ENCODE measurements at regions not wholly inside any gene's neighbourhood (a gene's known extent, or its start where the extent isn't known, plus 50 kb on each side); places are given as distances from the start of the nearest gene placed in this dataset.
A peak's percentile ranks its signal among the peaks of the same experiment; 100 is the strongest.

- DNase-seq: no peak
Measured at GRCh38 chr1:184141361-184141880, 89.9 kb downstream of the TSEN15 start.

GRCh38 chr1:184143449-184143848 is 91.9 kb downstream of the TSEN15 start:
- DNase-seq: peak; percentile 76

- DNase-seq: no peak
Measured at GRCh38 chr1:184145083-184145482, 93.6 kb downstream of the TSEN15 start.

GRCh38 chr1:184146202-184146601 is 94.7 kb downstream of the TSEN15 start:
- no peak for DNase-seq

- no peak for DNase-seq
Measured at GRCh38 chr1:184150776-184151531, 99.4 kb downstream of the TSEN15 start.

- peak; percentile 51 for DNase-seq
Measured at GRCh38 chr1:184152434-184152898, 100.9 kb downstream of the TSEN15 start.

- DNase-seq: no peak
Measured at GRCh38 chr1:184152974-184153373, 101.4 kb downstream of the TSEN15 start.

GRCh38 chr1:184153731-184154130 is 102.2 kb downstream of the TSEN15 start:
- no peak for DNase-seq

- DNase-seq: no peak
Measured at GRCh38 chr1:184156521-184157393, 105.2 kb downstream of the TSEN15 start.

- DNase-seq: no peak
Measured at GRCh38 chr1:184157394-184157742, 105.8 kb downstream of the TSEN15 start.

GRCh38 chr1:184158896-184159681 is 107.6 kb downstream of the TSEN15 start:
- no peak for DNase-seq

- DNase-seq: no peak
Measured at GRCh38 chr1:184160236-184160635, 108.7 kb downstream of the TSEN15 start.

- DNase-seq: no peak
Measured at GRCh38 chr1:184161071-184161698, 109.7 kb downstream of the TSEN15 start.

GRCh38 chr1:184162281-184162680 is 110.8 kb downstream of the TSEN15 start:
- DNase-seq: peak; percentile 68

GRCh38 chr1:184163674-184164465 is 112.3 kb downstream of the TSEN15 start:
- no peak for DNase-seq

GRCh38 chr1:184164536-184164935 is 113.0 kb downstream of the TSEN15 start:
- DNase-seq: no peak

GRCh38 chr1:184166485-184166884 is 115.0 kb downstream of the TSEN15 start:
- no peak for DNase-seq

- DNase-seq: no peak
Measured at GRCh38 chr1:184167352-184167751, 115.8 kb downstream of the TSEN15 start.

GRCh38 chr1:184170719-184171118 is 119.2 kb downstream of the TSEN15 start:
- DNase-seq: no peak

GRCh38 chr1:184176058-184176457 is 124.5 kb downstream of the TSEN15 start:
- DNase-seq: no peak

GRCh38 chr1:184181044-184181443 is 129.5 kb downstream of the TSEN15 start:
- DNase-seq: peak; percentile 38

All from tongue (tissue), 1 donor.